ENCODE measurements at regions not wholly inside any gene's neighbourhood (a gene's known extent, or its start where the extent isn't known, plus 50 kb on each side); places are given as distances from the start of the nearest gene placed in this dataset.

- DNase-seq, result no peak
These were observed 147.8 kb upstream of the RPL38 start for GRCh38 chr17:74055508-74056160.

- no peak for DNase-seq
These were observed 143.8 kb upstream of the RPL38 start for GRCh38 chr17:74059479-74060240.

- DNase-seq, result no peak
These were observed 141.7 kb upstream of the RPL38 start for GRCh38 chr17:74061758-74062157.

GRCh38 chr17:74062234-74062633 is 141.2 kb upstream of the RPL38 start:
- DNase-seq, result no peak

GRCh38 chr17:74063439-74063838 is 140.0 kb upstream of the RPL38 start:
- no peak for DNase-seq

- DNase-seq, result no peak
These were observed 133.1 kb upstream of the RPL38 start for GRCh38 chr17:74070374-74070773.

GRCh38 chr17:74070998-74071679 is 132.3 kb upstream of the RPL38 start:
- no peak for DNase-seq

- DNase-seq, result no peak
These were observed 131.1 kb upstream of the RPL38 start for GRCh38 chr17:74072340-74072739.

GRCh38 chr17:74076446-74076845 is 127.0 kb upstream of the RPL38 start:
- no peak for DNase-seq

GRCh38 chr17:74077231-74077630 is 126.2 kb upstream of the RPL38 start:
- DNase-seq, result no peak

- DNase-seq, result no peak
These were observed 125.0 kb upstream of the RPL38 start for GRCh38 chr17:74078363-74078941.

GRCh38 chr17:74079537-74080300 is 123.8 kb upstream of the RPL38 start:
- no peak for DNase-seq

- DNase-seq, result no peak
These were observed 122.6 kb upstream of the RPL38 start for GRCh38 chr17:74080656-74081582.

GRCh38 chr17:74082886-74083285 is 120.6 kb upstream of the RPL38 start:
- no peak for DNase-seq

- no peak for DNase-seq
These were observed 120.2 kb upstream of the RPL38 start for GRCh38 chr17:74083321-74083720.

- no peak for DNase-seq
These were observed 118.0 kb upstream of the RPL38 start for GRCh38 chr17:74085434-74085833.

- no peak for DNase-seq
These were observed 116.4 kb upstream of the RPL38 start for GRCh38 chr17:74087002-74087585.

- DNase-seq, result no peak
These were observed 115.1 kb upstream of the RPL38 start for GRCh38 chr17:74088285-74088933.

- DNase-seq, result no peak
These were observed 114.5 kb upstream of the RPL38 start for GRCh38 chr17:74088934-74089329.

GRCh38 chr17:74089380-74089779 is 114.1 kb upstream of the RPL38 start:
- no peak for DNase-seq

Data from hindlimb muscle (tissue), 1 donor.